ENCODE measurements at regions not wholly inside any gene's neighbourhood (a gene's known extent, or its start where the extent isn't known, plus 50 kb on each side); places are given as distances from the start of the nearest gene placed in this dataset.

- no peaks in the 10 kb centered on the region for H3K36me3 ChIP-seq (ENCODE audit: insufficient read depth, low read length)
- no peaks in the 10 kb centered on the region for H3F3A ChIP-seq (ENCODE audit: insufficient read depth, low read length, poor library complexity, severe bottlenecking)
- H3K4me2 ChIP-seq (ENCODE audit: low read length): no peak overlapping the region
- no peak overlapping the region for H3K9ac ChIP-seq (ENCODE audit: low read length)
- H4K20me1 ChIP-seq (ENCODE audit: insufficient read depth): no peaks in the 10 kb centered on the region
- H3K9me3 ChIP-seq (ENCODE audit: low read length): no peaks in the 10 kb centered on the region
- no peaks in the 10 kb centered on the region for H3K79me2 ChIP-seq (replicated peaks; ENCODE audit: insufficient read depth, low read length)
- H2AFZ ChIP-seq (ENCODE audit: low read depth, low read length): no peak overlapping the region
- H3K27me3 ChIP-seq (ENCODE audit: insufficient read depth, low read depth, low read length): no peaks in the 10 kb centered on the region
- H3K4me3 ChIP-seq (ENCODE audit: low read length): no peak overlapping the region
- H3K9me2 ChIP-seq (ENCODE audit: insufficient read depth, low read length): no peaks in the 10 kb centered on the region
- H3K27ac ChIP-seq (ENCODE audit: low read length): no peak overlapping the region
- TF ChIP-seq SMC3 (conservative IDR thresholded peaks at IDR 0.05; ENCODE audit: poor library complexity): no peak
- TF ChIP-seq TAF1 (IDR thresholded peaks at IDR 0.05; ENCODE audit: low read depth): no peak
- TF ChIP-seq, protein P1, sequence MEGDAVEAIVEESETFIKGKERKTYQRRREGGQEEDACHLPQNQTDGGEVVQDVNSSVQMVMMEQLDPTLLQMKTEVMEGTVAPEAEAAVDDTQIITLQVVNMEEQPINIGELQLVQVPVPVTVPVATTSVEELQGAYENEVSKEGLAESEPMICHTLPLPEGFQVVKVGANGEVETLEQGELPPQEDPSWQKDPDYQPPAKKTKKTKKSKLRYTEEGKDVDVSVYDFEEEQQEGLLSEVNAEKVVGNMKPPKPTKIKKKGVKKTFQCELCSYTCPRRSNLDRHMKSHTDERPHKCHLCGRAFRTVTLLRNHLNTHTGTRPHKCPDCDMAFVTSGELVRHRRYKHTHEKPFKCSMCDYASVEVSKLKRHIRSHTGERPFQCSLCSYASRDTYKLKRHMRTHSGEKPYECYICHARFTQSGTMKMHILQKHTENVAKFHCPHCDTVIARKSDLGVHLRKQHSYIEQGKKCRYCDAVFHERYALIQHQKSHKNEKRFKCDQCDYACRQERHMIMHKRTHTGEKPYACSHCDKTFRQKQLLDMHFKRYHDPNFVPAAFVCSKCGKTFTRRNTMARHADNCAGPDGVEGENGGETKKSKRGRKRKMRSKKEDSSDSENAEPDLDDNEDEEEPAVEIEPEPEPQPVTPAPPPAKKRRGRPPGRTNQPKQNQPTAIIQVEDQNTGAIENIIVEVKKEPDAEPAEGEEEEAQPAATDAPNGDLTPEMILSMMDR (IDR thresholded peaks at IDR 0.05; ENCODE audit: poor library complexity, severe bottlenecking): no peak
- no peak for TF ChIP-seq RAD21 (conservative IDR thresholded peaks at IDR 0.05)
- no peak for TF ChIP-seq MXI1 (conservative IDR thresholded peaks at IDR 0.05; ENCODE audit: poor library complexity, severe bottlenecking)
- no peak for TF ChIP-seq EP300 (conservative IDR thresholded peaks at IDR 0.05; ENCODE audit: poor library complexity, severe bottlenecking)
Observed at GRCh38 chr13:55347528-55347927, 1793.2 kb upstream of the PRR20A start.

GRCh38 chr13:55359067-55359466 is 1781.7 kb upstream of the PRR20A start:
- Histone ChIP-seq H3K9me3 (ENCODE audit: low read length) (no peaks in the 10 kb centered on the region), H3K4me3 (ENCODE audit: low read length) (no peak overlapping the region), H3K4me2 (ENCODE audit: low read length) (no peak overlapping the region), H3K9me2 (ENCODE audit: insufficient read depth, low read length) (no peaks in the 10 kb centered on the region), H3K27ac (ENCODE audit: low read length) (no peak overlapping the region), H3K9ac (ENCODE audit: low read length) (no peak overlapping the region), H2AFZ (ENCODE audit: low read depth, low read length) (no peak overlapping the region), H3K36me3 (ENCODE audit: insufficient read depth, low read length) (no peaks in the 10 kb centered on the region), H3F3A (ENCODE audit: insufficient read depth, low read length, poor library complexity, severe bottlenecking) (no peaks in the 10 kb centered on the region), H3K79me2 (replicated peaks; ENCODE audit: insufficient read depth, low read length) (no peaks in the 10 kb centered on the region), H4K20me1 (ENCODE audit: insufficient read depth) (no peaks in the 10 kb centered on the region), H3K27me3 (ENCODE audit: insufficient read depth, low read depth, low read length) (no peaks in the 10 kb centered on the region)
- TF ChIP-seq REST (IDR thresholded peaks at IDR 0.05; ENCODE audit: borderline replicate concordance) (no peak), MXI1 (conservative IDR thresholded peaks at IDR 0.05; ENCODE audit: poor library complexity, severe bottlenecking) (no peak), EZH2 (IDR thresholded peaks at IDR 0.05; ENCODE audit: borderline replicate concordance, insufficient read depth, low read length, poor library complexity, severe bottlenecking) (no peak), TAF1 (IDR thresholded peaks at IDR 0.05; ENCODE audit: low read depth) (no peak), SMC3 (conservative IDR thresholded peaks at IDR 0.05; ENCODE audit: poor library complexity) (no peak), EP300 (conservative IDR thresholded peaks at IDR 0.05; ENCODE audit: poor library complexity, severe bottlenecking) (no peak), POLR2AphosphoS5 (IDR thresholded peaks at IDR 0.05) (no peak), RAD21 (conservative IDR thresholded peaks at IDR 0.05) (no peak)
- TF ChIP-seq, protein P1 (IDR thresholded peaks at IDR 0.05; ENCODE audit: poor library complexity, severe bottlenecking): no peak
